GM18873 (cell line): ENCODE measurements at regions not wholly inside any gene's neighbourhood (a gene's known extent, or its start where the extent isn't known, plus 50 kb on each side); places are given as distances from the start of the nearest gene placed in this dataset.

Experiments
- ATAC-seq: cut with Tn5 transposase; IDR thresholded peaks from one replicate; pipeline ENCODE4 v1.9.1; 2021; ENCODE audit warnings: mild to moderate bottlenecking, moderate library complexity, moderate number of reproducible peaks; ENCODE audit not compliant: unreplicated experiment, low FRiP score

DNA sequence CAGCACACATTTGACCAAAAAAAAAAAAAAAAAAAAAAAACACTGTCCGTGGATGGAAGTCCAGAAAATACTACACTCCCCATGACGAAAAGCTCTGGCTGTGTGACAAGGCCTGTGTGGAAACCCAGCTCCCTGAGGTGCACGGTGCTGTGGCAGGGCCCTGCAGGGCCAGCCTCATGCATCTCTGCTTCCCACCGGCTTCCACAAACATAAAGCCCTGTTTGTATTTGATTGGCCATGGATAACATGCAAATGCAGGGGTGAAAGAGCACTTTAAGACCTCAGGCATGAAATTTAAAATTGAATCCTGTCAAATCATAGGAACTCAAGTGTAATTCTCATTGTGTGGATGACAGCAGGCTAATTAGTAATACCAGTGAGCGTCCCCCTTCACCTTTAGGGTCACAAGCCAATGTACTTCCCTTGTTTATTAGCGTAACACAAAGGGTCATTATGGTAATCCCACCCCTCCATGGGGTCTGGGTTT is 757.2 kb downstream of the GALR1 start:
- no peak for ATAC-seq

- ATAC-seq, result no peak
These were observed 760.7 kb downstream of the GALR1 start for GRCh38 chr18:78010363-78010762.

DNA sequence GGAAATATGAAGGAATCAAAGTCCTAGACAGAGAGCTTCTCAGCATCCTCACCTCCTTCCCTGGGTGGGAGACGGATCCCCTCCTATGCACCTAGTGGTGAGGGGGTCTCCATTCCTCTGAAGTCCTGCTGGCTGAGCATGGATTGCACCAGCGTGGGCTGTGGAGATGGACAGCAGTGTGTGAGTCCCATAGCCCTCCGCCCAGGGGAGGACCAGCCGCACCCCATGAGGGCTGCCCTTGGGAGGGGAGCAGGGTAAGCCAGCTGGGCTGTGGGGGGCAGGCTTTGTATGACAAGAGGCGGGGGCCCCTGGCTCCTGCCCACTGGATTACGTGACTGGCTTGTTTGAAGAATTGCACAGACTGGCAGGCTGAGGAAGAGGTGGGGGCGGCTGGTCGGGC is 768.2 kb downstream of the GALR1 start:
- ATAC-seq, result no peak

- ATAC-seq, result no peak
These were observed 771.5 kb downstream of the GALR1 start for GRCh38 chr18:78021196-78021595.

DNA sequence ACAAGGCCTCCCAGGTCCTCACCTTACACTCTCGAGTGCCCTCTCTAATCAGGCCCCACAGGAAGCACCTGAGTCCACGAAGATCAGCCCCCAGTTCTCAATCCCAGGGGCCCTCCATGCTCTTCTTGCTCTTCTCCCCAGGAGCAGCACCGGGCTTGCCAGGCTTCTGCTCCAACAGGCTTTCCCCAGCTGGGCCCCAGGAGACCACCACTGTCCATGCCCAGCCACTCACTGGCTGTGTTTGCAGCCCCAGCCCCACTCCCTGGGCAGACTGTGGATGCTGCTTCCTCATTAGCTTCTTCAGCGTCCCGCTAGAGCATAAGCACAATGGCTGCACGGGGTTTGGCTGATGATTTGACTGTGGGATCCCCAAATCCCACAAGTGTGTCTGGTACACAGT is 781.9 kb downstream of the GALR1 start:
- no peak for ATAC-seq

DNA sequence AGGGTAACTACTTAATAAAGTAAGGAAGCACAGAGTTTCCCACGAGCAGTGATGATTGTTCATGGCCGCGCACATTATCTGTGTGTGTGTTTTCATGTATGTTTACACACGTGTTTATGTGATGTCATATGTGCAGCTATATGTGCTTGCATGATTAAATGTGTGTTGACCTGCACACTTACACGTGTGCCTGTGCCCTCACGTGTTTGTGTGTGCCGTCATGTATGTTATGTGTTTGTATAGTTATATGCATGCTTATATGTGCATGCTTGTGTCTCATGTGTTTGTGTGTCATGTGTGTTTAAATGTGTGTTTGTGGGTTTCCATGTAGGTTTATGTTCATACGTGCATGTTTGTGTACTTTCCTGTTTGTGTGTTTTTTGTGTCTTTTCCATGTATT is 782.3 kb downstream of the GALR1 start:
- no peak for ATAC-seq

DNA sequence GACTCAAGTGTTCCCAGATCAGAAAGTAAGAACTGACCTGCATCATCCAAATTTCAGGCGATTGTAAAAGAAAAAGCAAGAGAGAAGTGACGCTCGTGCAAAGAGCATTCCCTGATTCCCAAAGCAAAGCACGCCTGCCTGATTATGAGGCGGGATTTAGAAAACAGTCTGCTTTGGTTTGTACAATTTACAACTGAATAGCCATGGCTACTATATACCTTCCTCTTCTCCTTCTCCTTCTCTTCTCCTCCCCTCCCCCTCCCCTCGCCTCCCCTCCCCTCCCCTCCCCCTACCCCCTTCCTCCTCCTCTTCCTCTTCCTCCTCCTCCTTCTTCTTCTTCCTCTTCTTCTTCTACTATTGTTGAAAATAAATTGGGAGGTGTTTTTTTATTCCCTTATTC is 782.9 kb downstream of the GALR1 start:
- ATAC-seq, result no peak

DNA sequence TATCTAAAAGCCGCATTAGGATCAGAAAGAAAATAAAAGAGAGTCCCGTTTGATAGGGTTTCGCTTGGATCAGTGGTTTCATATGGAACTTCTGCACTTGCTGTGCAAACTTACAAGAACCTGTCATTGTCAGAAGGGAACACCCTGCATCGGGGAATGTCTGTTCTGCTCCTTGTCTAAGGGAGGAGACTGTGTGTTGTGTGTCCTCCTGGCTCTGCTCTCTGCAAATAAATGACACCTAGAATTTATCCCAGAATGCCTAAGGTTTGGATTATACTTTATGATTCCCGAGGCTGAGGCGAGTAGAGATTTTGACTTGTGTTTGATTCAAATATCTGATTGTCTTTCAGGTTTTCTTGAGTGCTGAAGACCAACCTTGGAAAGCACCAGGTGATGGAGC is 785.1 kb downstream of the GALR1 start:
- ATAC-seq, result no peak

DNA sequence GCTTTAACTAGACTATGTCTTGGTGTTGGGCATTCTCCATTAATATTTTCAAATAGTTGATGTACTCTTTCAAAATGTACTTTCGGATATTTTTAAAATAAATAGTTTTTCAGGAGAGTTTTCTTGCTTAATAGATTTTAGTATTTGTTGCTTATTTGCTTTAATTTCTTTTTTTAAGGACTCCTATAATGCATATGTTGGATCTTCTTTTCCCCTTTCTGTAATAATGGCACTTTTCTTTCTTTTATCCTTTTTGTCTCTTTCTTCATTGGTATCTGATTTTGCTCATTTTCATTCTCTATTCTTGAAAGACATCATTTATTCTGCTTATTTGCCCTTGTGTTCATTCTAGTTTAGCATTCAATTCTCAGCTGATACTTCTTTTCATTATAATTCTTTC is 791.6 kb downstream of the GALR1 start:
- ATAC-seq, result no peak

GRCh38 chr18:78046631-78047030 is 797.0 kb downstream of the GALR1 start:
- no peak for ATAC-seq

- ATAC-seq, result no peak
These were observed 799.6 kb downstream of the GALR1 start for GRCh38 chr18:78049281-78049680.

DNA sequence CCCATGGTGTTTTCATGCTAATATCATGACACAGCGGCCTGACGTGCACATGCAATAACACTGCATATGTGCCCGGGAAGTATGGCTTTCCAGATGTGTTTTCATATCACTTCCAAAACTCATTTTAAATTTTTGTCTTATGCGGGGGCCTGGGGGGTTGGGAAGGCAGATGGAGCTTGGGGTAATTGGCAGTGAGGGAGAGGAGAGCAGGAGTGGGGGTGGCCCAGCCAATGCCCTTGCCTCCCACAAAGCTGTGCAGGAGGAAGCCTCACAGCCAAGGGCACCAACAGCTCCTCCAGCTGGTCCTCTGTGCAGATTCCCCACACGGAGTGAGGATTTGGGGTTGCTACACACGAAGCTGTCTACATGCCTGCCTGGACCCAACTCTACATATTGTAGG is 805.2 kb downstream of the GALR1 start:
- ATAC-seq, result no peak

DNA sequence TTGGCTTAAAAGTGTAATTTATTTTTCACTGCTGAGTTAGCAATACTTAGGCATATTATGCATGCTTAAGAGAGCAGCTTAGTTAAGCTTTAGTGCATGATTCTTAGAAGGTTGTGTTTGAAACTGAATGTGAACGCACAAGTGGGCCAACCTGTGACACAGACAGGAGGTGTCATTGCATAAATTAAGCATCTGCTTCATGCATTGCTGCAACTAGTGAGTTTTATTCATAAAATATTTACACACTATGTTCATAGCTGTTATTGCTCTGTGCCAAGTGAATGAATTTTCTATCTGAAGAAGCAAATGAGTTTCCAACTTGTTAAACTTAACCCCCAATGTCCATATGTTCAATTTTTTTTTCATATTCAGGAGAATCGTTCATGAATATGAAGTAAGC is 806.4 kb downstream of the GALR1 start:
- ATAC-seq, result no peak

GRCh38 chr18:78069784-78070664 is 820.4 kb downstream of the GALR1 start:
- ATAC-seq, result no peak

DNA sequence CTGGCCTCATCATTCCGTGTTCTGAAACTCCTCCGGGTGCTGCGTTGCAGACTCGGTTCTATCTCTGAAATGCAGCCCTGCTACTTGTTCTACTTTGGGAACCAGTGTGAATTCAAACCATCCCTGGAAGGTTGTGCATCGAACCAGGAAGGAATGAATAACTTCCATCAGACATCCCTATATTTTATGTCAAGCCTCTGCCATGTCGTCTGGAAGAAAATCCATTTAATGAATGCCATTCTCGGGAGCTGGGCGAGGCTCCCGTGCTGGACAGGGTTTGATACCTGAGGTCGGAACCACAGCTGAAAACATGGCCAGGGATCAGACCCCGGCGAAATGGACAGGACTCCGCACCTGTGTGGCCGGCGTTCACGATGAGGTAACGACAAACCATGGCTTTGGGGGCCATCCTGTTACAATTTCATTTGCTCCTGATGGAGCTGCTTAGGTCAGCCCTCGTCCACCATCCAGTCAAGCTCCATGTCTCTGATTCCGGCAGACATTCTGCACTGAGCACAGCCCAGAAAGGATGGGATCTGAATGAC is 821.6 kb downstream of the GALR1 start:
- ATAC-seq, result no peak

GRCh38 chr18:78071776-78072175 is 822.1 kb downstream of the GALR1 start:
- ATAC-seq, result no peak

GRCh38 chr18:78072375-78072774 is 822.7 kb downstream of the GALR1 start:
- no peak for ATAC-seq

- no peak for ATAC-seq
These were observed 823.6 kb downstream of the GALR1 start for GRCh38 chr18:78073275-78073674.

- ATAC-seq, result no peak
These were observed 824.9 kb downstream of the GALR1 start for GRCh38 chr18:78074400-78075020.

- ATAC-seq, result no peak
These were observed 830.4 kb downstream of the GALR1 start for GRCh38 chr18:78080081-78080480.

GRCh38 chr18:78080761-78081160 is 831.1 kb downstream of the GALR1 start:
- no peak for ATAC-seq

- ATAC-seq, result no peak
These were observed 833.2 kb downstream of the GALR1 start for GRCh38 chr18:78082816-78083215.
